A549 (cell line): ENCODE measurements at regions not wholly inside any gene's neighbourhood (a gene's known extent, or its start where the extent isn't known, plus 50 kb on each side); places are given as distances from the start of the nearest gene placed in this dataset.

Experiments used
- ATAC-seq, 2 experiments: fragments of 200-7000 bp in 1 of 2; fragments of >200 bp in 1 of 2; cut with Nextera tagmentation in 1 of 2; cut with Tn5 transposase in 1 of 2; 3 replicates each; pipeline versions ENCODE4 v1.8.0 to v1.9.1; 2018 to 2020; ENCODE audit warnings: mild to moderate bottlenecking in 1 of 2, moderate library complexity in 1 of 2
- CTCF ChIA-PET: fragments of 300-600 bp; sonication (Branson Sonifier 250); formaldehyde crosslinking; extraction: SDS; loops from one replicate; lab custom pipeline; 2021; ENCODE audit warnings: antibody characterized with exemption, inconsistent platforms; lab: Yijun Ruan, JAX
- POLR2A ChIA-PET: fragments of 350-600 bp; formaldehyde crosslinking; extraction: SDS; loops from one replicate; lab custom pipeline; 2021; ENCODE audit warnings: antibody characterized with exemption, inconsistent platforms; lab: Yijun Ruan, JAX
- DNase-seq, 2 experiments: peaks; one replicate each; pipeline versions ENCODE4 v3.0.0 to v3.0.0-alpha.2; 2011 to 2016; ENCODE audit warnings: low read depth in 1 of 2, low spot score in 1 of 2
- FAIRE-seq: peaks from 2 replicates; lab custom pipeline; 2011; peaks lifted over from hg19 to GRCh38; lab: Jason Lieb, UNC
- H3K27ac ChIP-seq, 2 experiments: fragments of >200 bp; sonication (Bioruptor Twin); formaldehyde crosslinking; 3 replicates each; pipeline ENCODE4 v1.5.1; 2016 to 2017
- H3K4me1 ChIP-seq: fragments of >200 bp; sonication (Bioruptor Twin); formaldehyde crosslinking; 3 replicates; pipeline ENCODE4 v1.6.1; 2016
- H3K4me2 ChIP-seq: fragments of >200 bp; sonication (Bioruptor Twin); formaldehyde crosslinking; 3 replicates; pipeline ENCODE4 v1.6.1; 2016
- H3K4me3 ChIP-seq: fragments of >200 bp; sonication (Bioruptor Twin); formaldehyde crosslinking; 3 replicates; pipeline ENCODE4 v1.5.1; 2016
- H3K9me3 ChIP-seq: fragments of >200 bp; sonication (Bioruptor Twin); formaldehyde crosslinking; 3 replicates; pipeline ENCODE4 v1.6.1; 2016
- CBX8 ChIP-seq: fragments of 200-600 bp; sonication (generic); IDR thresholded peaks from 2 replicates; pipeline ENCODE4 v1.6.1; 2016
- CEBPB ChIP-seq, 2 experiments: fragments of >200 bp in 1 of 2; sonication (Bioruptor Twin) in 1 of 2; formaldehyde crosslinking in 1 of 2; IDR thresholded peaks; 2 replicates each; pipeline ENCODE4 v1.6.1; 2012 to 2016
- CHD2 ChIP-seq: fragments of 150-350 bp; IDR thresholded peaks from 2 replicates; pipeline ENCODE4 v1.6.1; 2014; ENCODE audit warnings: low read length; ENCODE audit not compliant: partially characterized antibody
- EHMT2 ChIP-seq: fragments of 200-600 bp; sonication (generic); IDR thresholded peaks from 2 replicates; pipeline ENCODE4 v1.6.1; 2016; ENCODE audit warnings: antibody characterized with exemption, low read depth, mild to moderate bottlenecking, moderate library complexity
- FOSL2 ChIP-seq, 2 experiments: fragments of 450-650 bp in 1 of 2; fragments of >200 bp in 1 of 2; sonication (Bioruptor Twin) in 1 of 2; formaldehyde crosslinking; IDR thresholded peaks; 2 replicates each; pipeline versions ENCODE4 v1.5.0 to v1.6.1; 2016 to 2020; ENCODE audit warnings: mild to moderate bottlenecking in 1 of 2, moderate library complexity in 1 of 2
- HOXA7 ChIP-seq: fragments of 250-450 bp; sonication (Bioruptor Pico); IDR thresholded peaks from 2 replicates; pipeline ENCODE4 v1.5.0; 2020; ENCODE audit warnings: mild to moderate bottlenecking, moderate library complexity
- HOXB13 ChIP-seq: fragments of 250-450 bp; sonication (Bioruptor Pico); IDR thresholded peaks from 2 replicates; pipeline ENCODE4 v1.5.0; 2020; ENCODE audit warnings: low read depth, mild to moderate bottlenecking, moderate library complexity
- JUN ChIP-seq, 2 experiments: fragments of >200 bp; sonication (Bioruptor Twin); formaldehyde crosslinking; IDR thresholded peaks; 2 replicates in 1 of 2; 3 replicates in 1 of 2; pipeline ENCODE4 v1.6.1; 2016 to 2017
- JUNB ChIP-seq: fragments of >200 bp; sonication (Bioruptor Twin); formaldehyde crosslinking; IDR thresholded peaks from 2 replicates; pipeline ENCODE4 v1.6.1; 2016
- MAFK ChIP-seq: fragments of 450-650 bp; IDR thresholded peaks from 2 replicates; pipeline ENCODE4 v1.6.1; 2014; ENCODE audit not compliant: partially characterized antibody
- NR3C1 ChIP-seq: fragments of >200 bp; sonication (Bioruptor Twin); formaldehyde crosslinking; IDR thresholded peaks from 3 replicates; pipeline ENCODE4 v1.6.1; 2017
- PHF8 ChIP-seq: fragments of 200-600 bp; sonication (generic); IDR thresholded peaks from 2 replicates; pipeline ENCODE4 v1.6.1; 2016; ENCODE audit warnings: low read depth, mild to moderate bottlenecking, antibody characterized with exemption, moderate library complexity, borderline replicate concordance
- RAD21 ChIP-seq, 2 experiments: fragments of >200 bp in 1 of 2; sonication (Bioruptor Twin) in 1 of 2; formaldehyde crosslinking in 1 of 2; IDR thresholded peaks in 1 of 2; conservative IDR thresholded peaks in 1 of 2; 2 replicates in 1 of 2; 3 replicates in 1 of 2; pipeline ENCODE4 v1.6.1; 2012 to 2018; ENCODE audit warnings: inconsistent platforms in 1 of 2
- RARB ChIP-seq: fragments of 250-450 bp; sonication (Bioruptor Pico); IDR thresholded peaks from 2 replicates; pipeline ENCODE4 v1.8.0; 2021; ENCODE audit warnings: mild to moderate bottlenecking, moderate library complexity
- RCOR1 ChIP-seq: fragments of 150-350 bp; IDR thresholded peaks from 2 replicates; pipeline ENCODE4 v1.6.1; 2014; ENCODE audit warnings: antibody characterized with exemption, low read length, low read depth
- RNF2 ChIP-seq: fragments of 200-600 bp; sonication (generic); IDR thresholded peaks from 2 replicates; pipeline ENCODE4 v1.6.1; 2016; ENCODE audit warnings: low read depth, mild to moderate bottlenecking, antibody characterized with exemption, moderate library complexity, borderline replicate concordance
- SMC3 ChIP-seq: fragments of >200 bp; sonication (Bioruptor Twin); formaldehyde crosslinking; IDR thresholded peaks from 3 replicates; pipeline ENCODE4 v1.6.1; 2018; ENCODE audit warnings: inconsistent platforms
- ZSCAN20 ChIP-seq: fragments of 250-450 bp; sonication (Bioruptor Pico); IDR thresholded peaks from 2 replicates; pipeline ENCODE4 v1.8.0; 2022; ENCODE audit warnings: mild to moderate bottlenecking, moderate library complexity
- TF ChIP-seq, protein P1 (sequence below): fragments of >200 bp; sonication (Bioruptor Twin); formaldehyde crosslinking; IDR thresholded peaks from 3 replicates; pipeline ENCODE4 v1.6.1; 2016
- TF ChIP-seq, protein P2 (sequence below): IDR thresholded peaks from 2 replicates; pipeline ENCODE4 v1.6.1; 2012
- TF ChIP-seq, protein P3 (sequence below): fragments of >200 bp; sonication (Bioruptor Twin); formaldehyde crosslinking; IDR thresholded peaks from 2 replicates; pipeline ENCODE4 v1.6.1; 2016
- TF ChIP-seq, protein P4 (sequence below): IDR thresholded peaks from 2 replicates; pipeline ENCODE4 v1.6.1; 2012; ENCODE audit warnings: low read depth, borderline replicate concordance
- TF ChIP-seq, protein P5 (sequence below): fragments of >200 bp; sonication (Bioruptor Twin); formaldehyde crosslinking; IDR thresholded peaks from 3 replicates; pipeline ENCODE4 v1.5.1; 2016

DNA sequence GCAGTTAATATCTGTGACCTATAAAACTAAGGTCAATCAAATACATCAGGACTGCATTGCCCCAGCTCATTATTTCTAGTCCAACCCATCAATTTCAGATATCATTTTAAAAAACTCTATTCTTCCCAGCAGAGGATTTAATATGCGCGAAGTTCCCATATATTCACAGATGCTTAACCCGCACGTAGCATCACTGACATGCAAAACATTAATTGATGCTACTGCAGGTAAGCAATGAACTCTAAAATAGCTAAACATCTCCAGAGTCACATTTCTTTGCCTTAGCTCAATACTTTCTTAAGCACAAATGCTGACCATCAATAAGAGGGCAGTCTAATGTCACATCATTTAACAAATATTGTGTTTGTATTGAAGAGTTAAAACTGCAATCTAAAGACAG, 586.6 kb upstream of the CDH18 start (continued):
- TF ChIP-seq JUN (IDR thresholded peaks at IDR 0.05) (no peak), CBX8 (no peak), RNF2 (no peak), CHD2 (no peak), MAFK (no peak)
- TF ChIP-seq, protein P1, sequence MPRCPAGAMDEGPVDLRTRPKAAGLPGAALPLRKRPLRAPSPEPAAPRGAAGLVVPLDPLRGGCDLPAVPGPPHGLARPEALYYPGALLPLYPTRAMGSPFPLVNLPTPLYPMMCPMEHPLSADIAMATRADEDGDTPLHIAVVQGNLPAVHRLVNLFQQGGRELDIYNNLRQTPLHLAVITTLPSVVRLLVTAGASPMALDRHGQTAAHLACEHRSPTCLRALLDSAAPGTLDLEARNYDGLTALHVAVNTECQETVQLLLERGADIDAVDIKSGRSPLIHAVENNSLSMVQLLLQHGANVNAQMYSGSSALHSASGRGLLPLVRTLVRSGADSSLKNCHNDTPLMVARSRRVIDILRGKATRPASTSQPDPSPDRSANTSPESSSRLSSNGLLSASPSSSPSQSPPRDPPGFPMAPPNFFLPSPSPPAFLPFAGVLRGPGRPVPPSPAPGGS, result no peak

DNA sequence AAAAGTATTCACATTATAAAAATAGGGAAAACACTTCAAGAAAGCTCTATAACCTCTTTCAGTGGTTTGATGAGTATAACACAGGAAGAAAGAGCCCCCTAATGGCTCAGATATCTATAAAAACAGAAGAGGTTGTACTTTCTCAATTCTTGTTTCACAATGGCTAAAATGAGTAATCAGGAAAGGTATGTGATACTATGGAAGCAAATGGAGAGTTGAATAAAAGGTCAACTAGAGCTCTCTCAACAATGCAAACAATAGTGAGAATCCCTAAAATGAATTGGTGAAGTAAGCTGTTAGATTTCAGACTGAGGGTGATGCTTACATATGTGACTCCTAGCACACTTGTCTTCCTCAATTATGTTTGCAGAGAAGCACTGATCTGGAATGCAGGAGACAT, 584.6 kb upstream of the CDH18 start:
- POLR2A ChIA-PET, result no interaction called here
- DNase-seq, result peak; percentile 21 to 76
- ATAC-seq, result peak; percentile 98
- TF ChIP-seq, protein P2, sequence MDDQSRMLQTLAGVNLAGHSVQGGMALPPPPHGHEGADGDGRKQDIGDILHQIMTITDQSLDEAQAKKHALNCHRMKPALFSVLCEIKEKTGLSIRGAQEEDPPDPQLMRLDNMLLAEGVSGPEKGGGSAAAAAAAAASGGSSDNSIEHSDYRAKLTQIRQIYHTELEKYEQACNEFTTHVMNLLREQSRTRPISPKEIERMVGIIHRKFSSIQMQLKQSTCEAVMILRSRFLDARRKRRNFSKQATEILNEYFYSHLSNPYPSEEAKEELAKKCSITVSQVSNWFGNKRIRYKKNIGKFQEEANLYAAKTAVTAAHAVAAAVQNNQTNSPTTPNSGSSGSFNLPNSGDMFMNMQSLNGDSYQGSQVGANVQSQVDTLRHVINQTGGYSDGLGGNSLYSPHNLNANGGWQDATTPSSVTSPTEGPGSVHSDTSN, result no peak
- TF ChIP-seq RAD21 (conservative IDR thresholded peaks at IDR 0.05 in 1 of 2, IDR thresholded peaks at IDR 0.05 in 1 of 2) (peak; percentile 61 to 81), CEBPB (IDR thresholded peaks at IDR 0.05) (peak; percentile 93 to 95), RCOR1 (no peak), ZSCAN20 (CRISPR knock-in tag) (no peak), EHMT2 (no peak), JUNB (peak; percentile 79), MAFK (no peak), HOXB13 (CRISPR knock-in tag) (no peak), RARB (CRISPR knock-in tag) (peak; percentile 98), HOXA7 (no peak), SMC3 (peak; percentile 69; the same call in 2 of the 3 replicates), NR3C1 (no peak), PHF8 (no peak), FOSL2 (IDR thresholded peaks at IDR 0.05) (peak; percentile 81), FOSL2 (CRISPR knock-in tag; IDR thresholded peaks at IDR 0.05) (peak; percentile 91)
- TF ChIP-seq, protein P3, sequence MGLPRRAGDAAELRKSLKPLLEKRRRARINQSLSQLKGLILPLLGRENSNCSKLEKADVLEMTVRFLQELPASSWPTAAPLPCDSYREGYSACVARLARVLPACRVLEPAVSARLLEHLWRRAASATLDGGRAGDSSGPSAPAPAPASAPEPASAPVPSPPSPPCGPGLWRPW, result peak; percentile 62; the same call in 1 of the 2 replicates
- TF ChIP-seq, protein P4, sequence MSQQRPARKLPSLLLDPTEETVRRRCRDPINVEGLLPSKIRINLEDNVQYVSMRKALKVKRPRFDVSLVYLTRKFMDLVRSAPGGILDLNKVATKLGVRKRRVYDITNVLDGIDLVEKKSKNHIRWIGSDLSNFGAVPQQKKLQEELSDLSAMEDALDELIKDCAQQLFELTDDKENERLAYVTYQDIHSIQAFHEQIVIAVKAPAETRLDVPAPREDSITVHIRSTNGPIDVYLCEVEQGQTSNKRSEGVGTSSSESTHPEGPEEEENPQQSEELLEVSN, result no peak
- TF ChIP-seq, protein P5, sequence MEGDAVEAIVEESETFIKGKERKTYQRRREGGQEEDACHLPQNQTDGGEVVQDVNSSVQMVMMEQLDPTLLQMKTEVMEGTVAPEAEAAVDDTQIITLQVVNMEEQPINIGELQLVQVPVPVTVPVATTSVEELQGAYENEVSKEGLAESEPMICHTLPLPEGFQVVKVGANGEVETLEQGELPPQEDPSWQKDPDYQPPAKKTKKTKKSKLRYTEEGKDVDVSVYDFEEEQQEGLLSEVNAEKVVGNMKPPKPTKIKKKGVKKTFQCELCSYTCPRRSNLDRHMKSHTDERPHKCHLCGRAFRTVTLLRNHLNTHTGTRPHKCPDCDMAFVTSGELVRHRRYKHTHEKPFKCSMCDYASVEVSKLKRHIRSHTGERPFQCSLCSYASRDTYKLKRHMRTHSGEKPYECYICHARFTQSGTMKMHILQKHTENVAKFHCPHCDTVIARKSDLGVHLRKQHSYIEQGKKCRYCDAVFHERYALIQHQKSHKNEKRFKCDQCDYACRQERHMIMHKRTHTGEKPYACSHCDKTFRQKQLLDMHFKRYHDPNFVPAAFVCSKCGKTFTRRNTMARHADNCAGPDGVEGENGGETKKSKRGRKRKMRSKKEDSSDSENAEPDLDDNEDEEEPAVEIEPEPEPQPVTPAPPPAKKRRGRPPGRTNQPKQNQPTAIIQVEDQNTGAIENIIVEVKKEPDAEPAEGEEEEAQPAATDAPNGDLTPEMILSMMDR, result peak; percentile 59
- TF ChIP-seq, all 56 proteins: peak for 8
- Histone ChIP-seq H3K4me3 (no peak overlapping the region; the same call in 2 of the 3 replicates), H3K9me3 (no peaks in the 10 kb centered on the region), H3K4me1 (peaks cover 27% of the 10 kb centered on the region), H3K27ac (peak overlapping the region; percentile 10 to 64; a peak in 3 of 6 replicates), H3K4me2 (peak overlapping the region; percentile 77)
- FAIRE-seq, result peak; percentile 97
- CTCF ChIA-PET, result interaction anchor here (0.7 to 1.1 kb wide), 2 partner anchors 13 to 341 kb away, joined by 3 read pairs; no protein-coding TSS in a partner anchor
